ENCODE measurements at regions not wholly inside any gene's neighbourhood (a gene's known extent, or its start where the extent isn't known, plus 50 kb on each side); places are given as distances from the start of the nearest gene placed in this dataset.
A peak's percentile ranks its signal among the peaks of the same experiment; 100 is the strongest.

- Mint-ChIP-seq H3K27me3 (no peaks in the 10 kb centered on the region), H3K4me3 (no peak overlapping the region), H3K27ac (no peak overlapping the region), H3K9me3 (peaks cover 0 to 15% (median 5%) of the 10 kb centered on the region in 7 donors), H3K4me1 (no peaks in the 10 kb centered on the region), H3K36me3 (peaks cover 3% of the 10 kb centered on the region)
- peaks cover 4 to 11% of the 10 kb centered on the region in 2 experiments for H3K9me3 ChIP-seq (ENCODE audit: control insufficient read depth in 2 of 2, low read length in 2 of 2)
- no peaks in the 10 kb centered on the region for H3K27me3 ChIP-seq (ENCODE audit: control insufficient read depth, insufficient read depth, low read length)
- H3K4me1 ChIP-seq (ENCODE audit: control insufficient read depth, insufficient read depth, low read length, poor library complexity, severe bottlenecking), result no peaks in the 10 kb centered on the region
- ATAC-seq (ENCODE audit: low read depth in 2 of 2), result no peak
- H3K36me3 ChIP-seq (ENCODE audit: control insufficient read depth, insufficient read depth, low read length), result no peaks in the 10 kb centered on the region
- H3K4me3 ChIP-seq (ENCODE audit: low read depth, low read length), result no peak overlapping the region
- no peak for DNase-seq
- H3K27ac ChIP-seq (ENCODE audit: insufficient read depth, low read length, poor library complexity, severe bottlenecking), result no peak overlapping the region
Measured at GRCh38 chr19:29395111-29395733, 130.6 kb upstream of the VSTM2B start.

- no peaks in the 10 kb centered on the region for H3K27me3 Mint-ChIP-seq
- no peak overlapping the region for H3K4me3 Mint-ChIP-seq
- DNase-seq, result no peak
- no peaks in the 10 kb centered on the region for H3K4me1 Mint-ChIP-seq
- H3K27ac Mint-ChIP-seq, result no peak overlapping the region
- peaks cover 0 to 11% (median 5%) of the 10 kb centered on the region in 7 donors for H3K9me3 Mint-ChIP-seq
- H3K36me3 Mint-ChIP-seq, result peaks cover 3% of the 10 kb centered on the region
- Histone ChIP-seq H3K4me3 (ENCODE audit: low read depth, low read length) (no peak overlapping the region), H3K9me3 (ENCODE audit: control insufficient read depth in 2 of 2, low read length in 2 of 2) (peaks cover 4 to 11% of the 10 kb centered on the region in 2 experiments), H3K36me3 (ENCODE audit: control insufficient read depth, insufficient read depth, low read length) (no peaks in the 10 kb centered on the region), H3K27me3 (ENCODE audit: control insufficient read depth, insufficient read depth, low read length) (no peaks in the 10 kb centered on the region), H3K4me1 (ENCODE audit: control insufficient read depth, insufficient read depth, low read length, poor library complexity, severe bottlenecking) (no peaks in the 10 kb centered on the region), H3K27ac (ENCODE audit: insufficient read depth, low read length, poor library complexity, severe bottlenecking) (no peak overlapping the region)
- no peak for ATAC-seq (ENCODE audit: low read depth in 2 of 2)
Measured at GRCh38 chr19:29395734-29396414, 129.9 kb upstream of the VSTM2B start.

GRCh38 chr19:29396925-29397324, 128.9 kb upstream of the VSTM2B start:
- Histone ChIP-seq H3K27ac (ENCODE audit: insufficient read depth, low read length, poor library complexity, severe bottlenecking) (no peak overlapping the region), H3K27me3 (ENCODE audit: control insufficient read depth, insufficient read depth, low read length) (no peaks in the 10 kb centered on the region), H3K4me3 (ENCODE audit: low read depth, low read length) (no peak overlapping the region), H3K9me3 (ENCODE audit: control insufficient read depth in 2 of 2, low read length in 2 of 2) (peaks cover 0 to 7% of the 10 kb centered on the region in 2 experiments), H3K36me3 (ENCODE audit: control insufficient read depth, insufficient read depth, low read length) (no peaks in the 10 kb centered on the region), H3K4me1 (ENCODE audit: control insufficient read depth, insufficient read depth, low read length, poor library complexity, severe bottlenecking) (no peaks in the 10 kb centered on the region)
- no peaks in the 10 kb centered on the region for H3K36me3 Mint-ChIP-seq
- H3K27ac Mint-ChIP-seq, result peak overlapping the region in 1 of 3 donors; percentile 23
- ATAC-seq (ENCODE audit: low read depth in 2 of 2) (no peak), DNase-seq (no peak)
- no peaks in the 10 kb centered on the region for H3K27me3 Mint-ChIP-seq
- H3K4me1 Mint-ChIP-seq, result no peaks in the 10 kb centered on the region
- no peak overlapping the region for H3K4me3 Mint-ChIP-seq
- H3K9me3 Mint-ChIP-seq, result peaks cover 0 to 2% (median 0%) of the 10 kb centered on the region in 7 donors

GRCh38 chr19:29397748-29398147, 128.0 kb upstream of the VSTM2B start:
- no peaks in the 10 kb centered on the region for H3K27me3 Mint-ChIP-seq

GRCh38 chr19:29399804-29400203, 126.0 kb upstream of the VSTM2B start:
- Histone ChIP-seq H3K9me3 (ENCODE audit: control insufficient read depth in 2 of 2, low read length in 2 of 2) (no peaks in the 10 kb centered on the region), H3K36me3 (ENCODE audit: control insufficient read depth, insufficient read depth, low read length) (no peaks in the 10 kb centered on the region), H3K4me1 (ENCODE audit: control insufficient read depth, insufficient read depth, low read length, poor library complexity, severe bottlenecking) (no peaks in the 10 kb centered on the region), H3K27ac (ENCODE audit: insufficient read depth, low read length, poor library complexity, severe bottlenecking) (no peak overlapping the region), H3K4me3 (ENCODE audit: low read depth, low read length) (no peak overlapping the region), H3K27me3 (ENCODE audit: control insufficient read depth, insufficient read depth, low read length) (no peaks in the 10 kb centered on the region)
- no peaks in the 10 kb centered on the region for H3K27me3 Mint-ChIP-seq
- DNase-seq (no peak), ATAC-seq (ENCODE audit: low read depth in 2 of 2) (no peak)
- no peaks in the 10 kb centered on the region for H3K4me1 Mint-ChIP-seq
- no peak overlapping the region for H3K27ac Mint-ChIP-seq
- no peak overlapping the region for H3K4me3 Mint-ChIP-seq
- no peaks in the 10 kb centered on the region for H3K36me3 Mint-ChIP-seq
- H3K9me3 Mint-ChIP-seq, result no peaks in the 10 kb centered on the region

More at GRCh38 chr19:29397748-29398147, 128.0 kb upstream of the VSTM2B start:
- Mint-ChIP-seq H3K4me1 (no peaks in the 10 kb centered on the region), H3K4me3 (no peak overlapping the region), H3K36me3 (no peaks in the 10 kb centered on the region), H3K9me3 (peaks cover 0 to 2% (median 0%) of the 10 kb centered on the region in 7 donors), H3K27ac (no peak overlapping the region)
- Histone ChIP-seq H3K4me1 (ENCODE audit: control insufficient read depth, insufficient read depth, low read length, poor library complexity, severe bottlenecking) (no peaks in the 10 kb centered on the region), H3K36me3 (ENCODE audit: control insufficient read depth, insufficient read depth, low read length) (no peaks in the 10 kb centered on the region), H3K27me3 (ENCODE audit: control insufficient read depth, insufficient read depth, low read length) (no peaks in the 10 kb centered on the region), H3K9me3 (ENCODE audit: control insufficient read depth in 2 of 2, low read length in 2 of 2) (peaks cover 0 to 1% of the 10 kb centered on the region in 2 experiments), H3K4me3 (ENCODE audit: low read depth, low read length) (no peak overlapping the region), H3K27ac (ENCODE audit: insufficient read depth, low read length, poor library complexity, severe bottlenecking) (no peak overlapping the region)
- ATAC-seq (ENCODE audit: low read depth in 2 of 2) (no peak), DNase-seq (no peak)

GRCh38 chr19:29400917-29401711, 124.7 kb upstream of the VSTM2B start:
- Mint-ChIP-seq H3K9me3 (no peaks in the 10 kb centered on the region), H3K36me3 (no peaks in the 10 kb centered on the region), H3K27me3 (no peaks in the 10 kb centered on the region), H3K4me3 (no peak overlapping the region), H3K4me1 (no peaks in the 10 kb centered on the region), H3K27ac (no peak overlapping the region)
- Histone ChIP-seq H3K36me3 (ENCODE audit: control insufficient read depth, insufficient read depth, low read length) (no peaks in the 10 kb centered on the region), H3K27me3 (ENCODE audit: control insufficient read depth, insufficient read depth, low read length) (no peaks in the 10 kb centered on the region), H3K27ac (ENCODE audit: insufficient read depth, low read length, poor library complexity, severe bottlenecking) (no peak overlapping the region), H3K4me1 (ENCODE audit: control insufficient read depth, insufficient read depth, low read length, poor library complexity, severe bottlenecking) (no peaks in the 10 kb centered on the region), H3K4me3 (ENCODE audit: low read depth, low read length) (no peak overlapping the region), H3K9me3 (ENCODE audit: control insufficient read depth in 2 of 2, low read length in 2 of 2) (no peaks in the 10 kb centered on the region)
- ATAC-seq (ENCODE audit: low read depth in 2 of 2), result no peak
- no peak for DNase-seq

- H3K36me3 Mint-ChIP-seq, result no peaks in the 10 kb centered on the region
Measured at GRCh38 chr19:29401712-29402421, 123.9 kb upstream of the VSTM2B start.

More at GRCh38 chr19:29401712-29402421, 123.9 kb upstream of the VSTM2B start:
- Histone ChIP-seq H3K27me3 (ENCODE audit: control insufficient read depth, insufficient read depth, low read length) (no peaks in the 10 kb centered on the region), H3K27ac (ENCODE audit: insufficient read depth, low read length, poor library complexity, severe bottlenecking) (no peak overlapping the region), H3K9me3 (ENCODE audit: control insufficient read depth in 2 of 2, low read length in 2 of 2) (no peaks in the 10 kb centered on the region), H3K36me3 (ENCODE audit: control insufficient read depth, insufficient read depth, low read length) (no peaks in the 10 kb centered on the region), H3K4me3 (ENCODE audit: low read depth, low read length) (no peak overlapping the region), H3K4me1 (ENCODE audit: control insufficient read depth, insufficient read depth, low read length, poor library complexity, severe bottlenecking) (no peaks in the 10 kb centered on the region)
- Mint-ChIP-seq H3K9me3 (no peaks in the 10 kb centered on the region), H3K4me1 (no peaks in the 10 kb centered on the region), H3K4me3 (no peak overlapping the region), H3K27ac (no peak overlapping the region), H3K27me3 (no peaks in the 10 kb centered on the region)
- DNase-seq (no peak), ATAC-seq (ENCODE audit: low read depth in 2 of 2) (no peak)

Measured in CD4-positive, CD25-positive, alpha-beta regulatory T cell (primary cell).